ENCODE measurements at regions not wholly inside any gene's neighbourhood (a gene's known extent, or its start where the extent isn't known, plus 50 kb on each side); places are given as distances from the start of the nearest gene placed in this dataset.

DNA sequence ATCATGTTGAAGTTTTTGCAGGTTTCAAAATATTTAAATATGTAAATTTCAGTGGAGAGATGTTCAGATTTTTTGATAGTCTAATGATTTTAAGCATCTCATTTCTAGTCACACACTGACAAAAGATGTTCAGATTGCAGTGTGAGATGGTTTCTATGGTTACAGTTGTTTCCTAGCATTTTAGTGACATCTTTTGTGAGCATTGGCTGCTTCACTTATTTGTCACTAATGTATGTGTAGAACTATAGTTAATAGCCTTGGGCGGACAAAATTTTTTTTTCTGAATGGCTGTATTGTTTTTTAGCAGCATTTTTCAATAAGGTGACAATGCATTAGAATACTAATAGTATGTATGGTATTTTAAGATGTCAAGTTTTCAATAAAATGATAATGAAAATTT lies 315.6 kb upstream of the PRKD1 start:
- TF ChIP-seq EP300 (IDR thresholded peaks at IDR 0.05) = no peak
- no peak for TF ChIP-seq POLR2A (IDR thresholded peaks at IDR 0.05)

Data from gastroesophageal sphincter (tissue), 2 donors.